Fibroblast of skin of abdomen (primary cell): ENCODE measurements at regions not wholly inside any gene's neighbourhood (a gene's known extent, or its start where the extent isn't known, plus 50 kb on each side); places are given as distances from the start of the nearest gene placed in this dataset.
"Not testable (repeated sequence)": the region's sequence is repeated elsewhere in the genome, so short reads cannot be mapped to it uniquely, and the experiment has no call there.

Experiments used
- DNase-seq: peaks from one replicate; pipeline ENCODE4 v3.0.0-alpha.2; 2013

DNA sequence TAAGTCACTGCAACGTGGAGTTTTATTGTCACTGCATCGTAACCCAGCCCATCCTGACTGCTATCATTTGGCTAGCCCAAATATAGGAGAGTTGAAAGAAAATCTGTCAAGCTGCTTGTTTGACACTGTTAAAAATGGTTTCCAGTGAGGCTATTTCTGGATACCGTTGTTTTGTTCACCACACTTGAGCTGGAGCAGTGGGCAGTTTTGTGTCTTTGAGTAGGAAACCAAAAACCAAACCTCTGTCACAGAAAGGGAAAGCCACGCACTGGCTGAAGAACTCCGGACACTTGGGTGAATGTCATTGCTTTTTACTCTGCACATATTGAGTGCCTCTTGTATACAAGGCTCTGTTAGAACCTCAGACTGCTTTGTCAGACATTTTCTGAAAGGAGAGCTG, 446.4 kb upstream of the CFAP20DC start:
- no peak for DNase-seq

DNA sequence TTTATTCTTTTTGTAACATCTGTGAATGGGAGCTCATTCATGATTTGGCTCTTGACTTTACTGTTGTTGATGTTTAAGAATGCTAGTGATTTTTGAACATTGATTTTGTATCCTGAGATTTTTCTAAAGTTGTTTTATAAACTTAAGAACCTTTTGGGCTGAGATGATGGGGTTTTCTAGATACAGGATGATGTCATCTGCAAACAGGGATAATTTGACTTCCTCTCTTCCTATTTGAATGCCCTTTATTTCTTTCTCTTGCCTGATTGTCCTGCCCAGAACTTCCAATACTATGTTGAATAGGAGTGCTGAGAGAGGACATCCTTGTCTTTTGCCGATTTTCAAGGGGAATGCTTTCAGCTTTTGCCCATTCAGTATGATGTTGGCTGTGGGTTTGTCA, 445.1 kb upstream of the CFAP20DC start:
- not testable (repeated sequence) for DNase-seq

DNA sequence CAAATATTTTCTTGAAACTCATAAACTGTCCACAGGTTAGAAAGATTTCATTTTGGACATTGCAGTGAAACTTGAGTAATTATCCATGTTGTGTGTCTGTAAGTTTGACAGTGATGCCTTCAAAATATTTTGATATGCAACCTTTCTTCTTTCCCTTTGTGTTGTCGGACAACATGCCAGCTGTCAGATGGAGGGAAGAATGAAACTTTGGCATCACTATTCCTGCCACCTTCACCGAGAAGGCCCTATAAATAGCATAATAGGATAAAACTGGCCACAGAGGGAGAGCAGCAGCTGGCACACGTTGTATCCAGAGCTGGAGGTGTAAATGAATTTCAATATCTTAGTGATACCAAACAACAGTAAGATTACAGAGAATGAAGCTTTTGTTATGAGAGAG, 436.7 kb upstream of the CFAP20DC start:
- DNase-seq: no peak

DNA sequence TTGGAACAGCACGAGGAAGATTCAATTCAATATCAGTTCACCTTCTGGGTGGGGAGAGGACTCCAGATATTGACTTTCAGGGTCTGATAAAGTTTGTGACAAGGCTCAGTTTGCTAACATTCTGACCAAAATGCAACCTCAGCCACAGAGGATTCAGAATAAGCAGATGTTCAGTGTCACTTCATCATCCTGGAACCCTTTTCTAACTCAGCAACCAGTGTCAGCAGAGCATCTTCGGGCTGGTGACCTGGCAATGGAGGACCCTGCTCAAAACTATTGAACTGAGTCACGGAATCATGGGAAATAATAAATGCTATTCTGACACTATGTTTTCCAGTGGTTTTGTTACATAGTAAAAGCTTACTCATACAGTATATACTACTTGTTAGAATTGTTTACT, 433.4 kb upstream of the CFAP20DC start:
- DNase-seq: no peak

DNA sequence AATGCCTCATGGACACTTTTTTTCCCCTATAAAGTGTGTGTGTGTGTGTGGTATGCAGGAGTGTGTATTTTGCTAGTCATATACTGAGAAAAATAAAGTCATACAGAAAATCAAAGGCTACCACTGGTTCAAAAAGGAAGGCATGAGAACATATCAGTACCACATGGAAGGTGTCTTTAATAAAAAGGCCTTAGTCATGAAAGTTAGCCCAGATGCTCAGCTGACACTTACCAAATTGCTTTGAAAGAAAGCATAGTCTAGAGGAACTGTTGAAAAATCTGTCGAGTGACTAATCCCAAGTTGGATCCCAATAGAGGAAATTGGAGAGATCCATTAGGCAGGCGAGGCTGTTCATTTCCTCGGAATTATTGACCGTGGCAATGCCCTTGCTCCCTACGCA, 432.9 kb upstream of the CFAP20DC start:
- peak; percentile 62 for DNase-seq

DNA sequence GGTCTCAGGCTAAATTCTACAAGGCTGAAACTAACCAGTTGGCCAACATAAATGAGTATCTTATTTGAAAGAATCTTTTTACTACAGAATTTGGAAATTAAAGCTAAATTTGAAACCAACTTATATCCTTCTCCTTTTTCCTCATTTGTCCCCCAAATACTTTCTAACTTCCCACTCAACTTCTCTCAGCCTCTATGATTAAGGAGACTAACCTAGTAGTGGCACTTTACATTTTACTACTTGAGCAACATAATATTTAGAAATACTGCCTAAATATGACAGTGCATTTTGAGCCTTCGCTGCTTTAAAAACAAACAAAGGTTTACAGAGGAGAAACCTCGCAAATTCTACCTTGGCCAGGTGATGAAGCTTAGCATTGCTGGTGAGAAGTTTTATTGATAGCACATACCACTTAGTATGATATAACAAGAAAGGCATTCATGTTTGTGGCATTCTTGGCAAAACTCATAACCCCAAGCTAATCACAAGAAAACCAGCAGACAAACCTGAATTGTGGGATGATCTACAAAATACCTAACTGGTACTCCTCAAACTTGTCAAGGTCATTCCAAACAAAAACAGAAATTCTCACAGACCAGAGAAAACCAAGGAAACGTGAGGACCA, 432.1 kb upstream of the CFAP20DC start:
- peak; percentile 25 for DNase-seq

DNA sequence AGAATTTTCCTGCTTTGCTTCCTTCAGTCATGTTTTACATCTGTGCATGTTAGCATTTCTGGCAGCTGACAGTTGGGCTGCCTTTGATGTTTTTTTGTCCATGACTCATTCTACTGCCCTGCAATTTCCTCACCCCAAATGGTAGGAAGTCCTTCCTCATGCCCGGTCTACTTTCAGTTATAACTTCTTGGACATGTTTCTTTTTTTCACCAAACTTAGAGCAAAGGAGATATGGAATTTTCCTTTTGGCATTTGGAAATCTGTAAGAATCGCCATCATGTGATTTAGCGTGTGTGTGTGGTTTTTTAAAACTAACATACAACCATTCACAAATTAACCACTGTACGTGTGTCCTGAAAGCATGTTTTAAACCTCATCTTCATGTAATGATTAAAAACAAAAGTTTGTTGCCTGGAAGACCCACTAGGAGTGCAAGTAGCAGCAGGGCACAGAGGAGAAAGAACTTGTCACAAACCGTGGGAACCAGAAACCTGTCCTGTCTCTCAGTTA, 430.7 kb upstream of the CFAP20DC start:
- peak; percentile 82 for DNase-seq

DNA sequence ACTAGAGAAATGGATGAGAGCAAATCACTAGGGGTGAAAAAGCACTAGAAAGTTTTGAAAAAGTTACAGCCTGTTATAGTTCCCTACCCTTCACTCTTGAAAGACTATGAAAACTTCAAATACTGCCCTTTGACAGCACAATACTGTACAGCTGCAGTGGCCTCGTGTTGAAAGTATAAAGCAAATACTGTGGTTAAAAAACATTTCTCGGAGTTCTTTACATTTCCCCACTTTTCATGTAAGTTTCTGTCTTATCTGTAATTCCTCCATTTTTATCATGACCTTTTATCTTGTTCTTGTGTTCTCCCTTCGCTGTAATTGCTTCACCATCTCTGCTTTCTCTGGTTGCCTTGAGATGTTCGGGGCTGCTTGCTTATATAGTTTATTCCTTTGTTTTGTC, 423.8 kb upstream of the CFAP20DC start:
- DNase-seq: no peak

DNA sequence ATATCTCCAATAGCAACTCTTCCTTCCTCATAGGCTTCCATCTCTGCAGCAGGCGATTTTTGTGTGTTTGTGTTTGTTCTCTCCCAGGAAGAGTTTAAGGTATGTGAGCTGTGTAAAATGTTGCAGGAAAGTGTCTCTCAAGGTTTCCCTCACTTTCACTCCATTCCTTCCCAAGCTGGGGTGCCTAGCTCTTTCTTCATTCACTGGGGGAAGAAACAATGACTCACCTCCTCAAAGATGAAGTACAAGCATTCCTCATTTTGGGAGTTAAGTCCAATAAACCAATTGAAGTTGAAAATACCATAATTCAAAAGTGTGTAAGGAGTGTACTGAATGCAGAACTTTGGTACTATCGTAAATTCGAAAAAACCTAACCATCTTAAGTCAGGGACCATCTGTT, 422.7 kb upstream of the CFAP20DC start:
- DNase-seq: peak; percentile 35

DNA sequence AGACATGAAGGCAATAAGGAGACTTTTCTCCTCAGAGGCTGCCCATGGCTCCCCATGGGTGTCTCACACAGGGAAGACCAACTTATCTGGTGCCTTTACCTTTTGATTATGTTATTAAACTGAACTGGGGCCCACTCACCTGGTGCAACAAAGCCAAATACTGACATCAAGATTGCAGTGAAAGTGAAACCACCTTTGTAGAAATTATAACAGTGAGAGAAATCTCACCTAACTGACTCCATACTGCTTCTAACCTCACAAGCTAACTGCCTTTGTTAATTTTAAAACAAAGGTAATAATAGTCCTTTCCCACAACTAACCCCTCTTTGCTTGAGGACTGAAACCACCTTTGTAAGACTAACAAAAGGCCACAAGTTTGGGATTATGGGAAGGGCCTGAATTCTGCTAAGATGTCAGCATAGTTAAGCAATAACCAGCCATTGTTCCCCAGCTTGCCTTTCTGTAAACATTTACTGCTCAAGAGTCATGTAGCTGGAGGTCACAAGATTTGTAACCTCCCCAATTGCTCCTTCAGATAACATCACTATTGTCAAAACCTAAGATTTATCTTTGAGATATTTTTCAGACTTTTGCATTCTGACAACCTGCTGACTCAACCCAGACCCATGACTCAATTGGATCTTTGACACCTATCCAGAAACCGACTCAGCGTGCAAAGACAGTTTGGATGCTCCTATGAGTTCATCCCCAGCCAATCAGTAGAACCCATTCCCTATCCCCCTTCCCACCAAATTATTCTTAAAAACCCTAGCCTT, 420.3 kb upstream of the CFAP20DC start:
- DNase-seq: peak; percentile 12

DNA sequence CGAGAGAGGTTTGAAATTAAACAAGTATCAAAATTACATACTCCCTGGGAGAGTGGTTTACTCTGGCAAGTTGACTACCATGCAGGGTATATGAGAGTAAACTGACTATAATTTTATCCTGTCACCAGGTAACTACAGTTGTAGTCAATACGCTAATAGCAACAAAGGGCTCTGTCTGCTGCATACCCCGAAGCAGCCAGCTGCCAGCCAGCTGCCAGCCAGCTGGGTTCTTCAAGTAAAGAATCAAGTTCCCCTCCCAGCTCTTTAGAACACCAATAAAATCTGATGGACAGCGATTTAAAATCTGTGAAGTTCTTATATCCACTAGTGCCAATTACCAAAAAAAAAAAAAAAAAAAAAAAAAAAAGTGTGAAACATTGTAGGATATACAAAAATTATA, 417.7 kb upstream of the CFAP20DC start:
- no peak for DNase-seq

DNA sequence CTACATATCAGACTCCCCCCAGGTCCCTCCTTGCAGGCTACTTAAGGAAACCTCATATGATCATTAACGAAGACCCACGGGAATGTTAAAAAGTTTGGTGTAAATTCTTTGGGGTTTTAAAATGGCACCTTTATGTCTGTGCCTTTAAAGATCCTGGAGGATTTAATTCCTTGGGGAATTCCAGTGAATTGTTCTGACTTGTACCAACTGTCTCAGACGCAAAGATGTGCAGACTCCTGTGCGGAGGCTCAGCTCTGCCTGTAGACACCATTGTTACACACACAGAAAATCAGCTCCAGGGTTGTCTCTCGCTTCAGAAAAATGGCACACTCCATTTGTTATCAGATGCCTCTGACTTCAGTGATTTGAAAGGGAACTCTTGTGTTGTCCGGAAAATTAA, 414.4 kb upstream of the CFAP20DC start:
- DNase-seq: no peak

DNA sequence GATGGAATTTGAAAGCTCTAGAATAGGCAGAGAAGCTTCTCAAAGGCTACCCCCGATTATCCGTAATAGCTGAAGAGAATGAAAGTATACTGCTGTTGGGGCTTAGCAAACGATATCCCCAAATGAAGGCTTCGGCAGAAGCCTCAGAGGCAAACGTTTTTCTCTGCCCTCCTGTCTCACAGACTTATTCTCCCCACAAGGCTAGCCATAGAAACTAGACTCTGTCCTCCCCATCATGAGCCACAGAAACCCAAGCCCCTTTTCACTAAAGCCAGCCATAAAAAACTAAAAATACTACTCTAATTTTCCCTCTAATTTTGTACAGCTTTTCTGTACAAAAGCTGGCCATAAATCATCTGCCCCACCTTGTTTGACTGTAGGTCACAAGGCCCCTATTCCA, 413.4 kb upstream of the CFAP20DC start:
- DNase-seq: no peak

DNA sequence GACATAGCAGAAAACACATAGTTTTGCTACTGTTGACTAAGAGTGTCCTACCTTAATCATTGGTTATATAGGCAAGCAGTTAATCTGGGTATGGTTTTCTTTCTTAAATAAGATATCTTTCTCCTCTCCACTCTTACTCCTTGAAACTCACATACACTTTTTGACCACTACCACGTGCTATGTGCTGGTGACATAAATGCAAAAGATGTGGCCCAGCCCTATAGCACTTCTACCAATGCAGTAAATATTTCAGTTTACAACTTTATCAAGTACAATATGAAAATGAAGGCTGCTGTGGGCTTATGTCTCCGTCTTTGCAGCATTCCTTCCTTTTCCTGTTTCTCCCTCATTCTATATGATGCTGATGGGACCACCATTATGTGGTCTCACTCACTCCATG, 410.2 kb upstream of the CFAP20DC start:
- no peak for DNase-seq

DNA sequence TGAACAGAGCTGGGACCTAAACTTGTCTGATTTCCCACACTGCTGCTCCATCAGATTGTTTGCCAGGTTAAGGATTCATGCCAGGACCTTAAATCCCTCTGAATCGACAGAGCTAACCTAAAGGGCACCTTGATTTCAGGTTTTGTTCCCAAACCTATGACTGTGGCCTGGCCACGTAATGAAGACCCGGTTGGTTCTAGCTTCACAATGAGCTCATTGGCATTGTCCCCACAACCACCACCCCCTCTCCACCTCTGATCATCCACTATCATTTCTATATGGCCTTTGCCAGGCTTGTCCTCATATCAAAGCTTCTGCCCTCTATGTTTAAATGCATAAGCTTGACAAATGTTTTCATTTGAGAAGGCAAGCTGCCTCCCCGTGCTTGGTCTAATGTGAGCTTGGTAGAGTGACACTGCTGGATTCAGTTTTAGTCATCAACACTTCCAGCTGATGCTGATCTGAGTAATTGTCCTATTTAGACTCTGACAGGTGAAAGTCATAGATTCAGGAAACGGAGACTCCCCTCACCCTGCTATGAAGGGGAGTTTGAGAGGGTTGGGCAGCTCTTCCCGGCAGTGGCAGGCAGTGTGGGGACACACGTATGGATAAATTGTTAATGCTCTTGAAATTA, 407.1 kb upstream of the CFAP20DC start:
- no peak for DNase-seq

DNA sequence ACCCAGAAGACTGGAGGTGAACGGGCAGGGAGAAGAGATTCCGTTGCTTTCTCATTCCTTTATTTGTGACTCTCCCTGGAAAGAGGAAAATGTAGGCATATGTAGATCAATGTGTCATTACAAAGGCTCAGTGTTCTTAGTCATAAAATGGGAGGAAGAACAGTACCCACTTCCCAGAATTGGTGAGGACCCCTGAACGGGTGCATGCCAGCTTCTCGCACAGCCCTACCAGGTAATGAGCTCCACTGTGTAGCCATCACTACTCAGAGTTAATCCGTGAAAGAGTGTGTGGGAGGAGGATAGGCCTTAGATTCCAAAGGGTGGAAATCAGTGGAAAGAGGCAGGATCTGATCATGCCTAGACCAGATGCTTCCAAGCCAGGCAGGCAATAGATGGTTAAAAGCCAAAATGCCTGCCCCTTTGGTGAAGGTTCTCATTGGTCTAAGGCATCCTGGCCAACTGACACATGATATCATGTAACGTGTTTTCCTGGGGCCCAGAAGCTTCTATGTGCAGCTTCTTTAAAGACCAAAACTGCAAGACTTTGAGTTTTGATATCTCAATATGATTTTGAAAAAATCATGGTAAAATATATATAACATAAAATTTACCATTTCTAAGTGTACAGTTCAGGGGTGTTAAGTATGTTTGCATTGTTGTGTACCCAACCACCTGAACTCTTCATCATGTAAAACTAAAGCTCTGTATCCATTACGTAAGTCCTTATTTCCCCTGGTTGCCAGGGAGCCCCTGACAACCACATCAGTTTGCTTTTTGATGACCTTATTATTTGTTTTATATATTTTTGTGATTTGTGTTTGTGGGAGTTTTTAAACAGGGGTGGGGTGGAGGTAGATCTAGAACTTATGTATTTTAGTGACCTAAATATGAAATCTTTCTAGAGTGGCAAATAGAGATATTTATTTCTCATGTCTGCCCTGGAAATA, 402.2 kb upstream of the CFAP20DC start:
- no peak for DNase-seq

DNA sequence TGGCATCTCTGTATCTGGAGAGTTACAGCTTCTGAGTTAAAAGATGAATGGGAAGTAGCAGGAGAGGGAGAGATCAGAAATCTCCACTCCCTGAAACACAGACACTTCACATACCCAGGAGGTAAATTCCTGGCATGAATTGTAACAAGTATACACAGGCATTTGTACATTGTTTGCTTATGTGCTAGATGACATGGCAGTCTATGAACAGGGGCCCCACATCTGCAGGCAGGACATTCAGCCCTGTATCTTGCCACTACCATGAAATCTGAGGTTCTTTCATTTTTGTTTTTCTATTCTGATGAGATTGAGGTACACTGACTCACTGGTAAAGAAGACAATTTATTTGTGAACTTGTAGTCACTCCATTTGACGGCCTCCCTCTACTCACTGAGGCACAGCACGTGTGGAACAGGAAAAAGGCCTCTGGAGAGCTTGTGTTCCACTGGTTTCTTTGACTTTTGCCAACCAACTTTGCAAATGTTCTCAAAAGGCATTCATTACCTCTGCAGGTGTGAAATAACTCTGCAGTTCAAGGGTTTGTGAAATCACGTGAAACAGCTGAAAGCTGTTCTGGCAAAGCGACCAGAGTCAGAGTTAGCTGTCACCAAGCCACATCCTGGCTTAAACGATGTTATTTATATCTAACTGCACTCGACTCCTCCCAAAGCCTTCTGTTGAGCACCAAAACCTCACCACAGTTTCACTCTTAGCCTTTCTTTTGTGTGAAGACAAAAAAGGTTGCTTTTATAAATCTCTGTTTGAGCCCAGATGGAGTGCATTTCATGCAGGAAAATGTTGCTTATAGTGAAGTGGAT, 401.3 kb upstream of the CFAP20DC start:
- DNase-seq: no peak

DNA sequence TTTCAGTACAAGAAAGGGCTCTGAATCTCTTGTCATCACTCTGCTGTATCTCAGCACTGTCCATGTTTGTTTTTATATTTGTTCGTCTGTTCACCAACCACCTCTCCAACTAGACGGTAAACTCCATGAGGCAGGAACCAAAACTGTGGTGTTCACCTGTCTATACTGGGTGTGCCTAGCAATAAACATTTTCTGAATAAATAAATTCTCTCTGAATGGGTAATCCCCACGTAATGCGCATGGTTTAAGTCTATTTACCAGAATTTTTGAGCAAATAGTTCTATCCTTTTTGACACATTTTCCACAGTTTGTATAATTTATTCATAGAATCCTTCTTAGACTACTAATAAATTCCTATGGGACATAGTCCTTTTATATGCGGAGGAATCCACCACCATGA, 400.6 kb upstream of the CFAP20DC start:
- no peak for DNase-seq

DNA sequence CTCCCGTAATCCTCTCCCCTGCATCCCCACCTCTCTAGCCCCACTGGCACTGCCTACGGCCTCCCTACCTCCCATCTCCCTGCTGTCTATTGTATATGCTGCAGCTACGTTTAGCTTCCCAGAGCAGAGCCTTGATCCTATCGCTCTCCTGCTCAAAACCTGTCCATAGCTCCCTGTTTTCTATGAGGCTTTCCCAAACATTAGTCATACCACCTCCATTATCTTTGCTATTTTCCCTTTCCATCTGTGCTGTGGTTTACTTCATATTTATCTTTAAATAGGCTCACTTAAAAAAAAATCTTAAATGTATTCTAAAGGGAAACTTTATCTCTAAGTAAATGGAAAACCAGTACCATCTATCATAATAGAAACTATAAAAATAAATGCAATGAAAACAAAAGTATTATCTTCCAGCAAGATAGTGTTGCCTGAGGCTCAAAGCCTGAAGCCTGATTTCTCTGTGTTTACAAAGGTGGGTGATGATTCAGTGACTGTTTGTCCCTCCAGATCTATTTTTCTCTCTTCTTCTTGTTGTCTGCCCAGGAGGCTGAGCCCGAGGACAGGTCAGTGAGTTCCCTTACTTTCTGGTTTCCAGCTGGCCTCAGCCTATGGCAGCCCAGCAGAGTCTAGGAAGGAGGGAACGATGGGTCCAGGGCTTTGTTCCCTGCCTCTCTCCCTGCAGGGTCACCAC, 397.1 kb upstream of the CFAP20DC start:
- no peak for DNase-seq

DNA sequence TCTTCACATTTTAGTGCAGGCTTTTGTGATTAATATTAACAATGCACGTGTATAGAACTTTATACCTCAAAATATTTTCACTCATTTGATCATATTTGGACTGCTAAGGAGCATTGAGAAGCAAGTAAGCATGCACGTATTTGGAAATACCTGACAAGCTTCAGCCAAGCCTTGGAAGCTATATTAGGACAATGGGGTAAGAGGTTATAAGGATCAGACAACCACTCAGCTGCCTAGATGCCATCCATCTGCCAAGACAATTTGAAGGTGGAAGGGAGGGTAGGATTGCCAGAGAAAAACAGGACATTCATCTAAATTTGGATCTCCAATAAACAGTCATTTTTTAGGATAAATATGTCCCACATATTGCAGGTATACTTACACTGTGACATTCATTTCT, 394.9 kb upstream of the CFAP20DC start:
- no peak for DNase-seq

DNA sequence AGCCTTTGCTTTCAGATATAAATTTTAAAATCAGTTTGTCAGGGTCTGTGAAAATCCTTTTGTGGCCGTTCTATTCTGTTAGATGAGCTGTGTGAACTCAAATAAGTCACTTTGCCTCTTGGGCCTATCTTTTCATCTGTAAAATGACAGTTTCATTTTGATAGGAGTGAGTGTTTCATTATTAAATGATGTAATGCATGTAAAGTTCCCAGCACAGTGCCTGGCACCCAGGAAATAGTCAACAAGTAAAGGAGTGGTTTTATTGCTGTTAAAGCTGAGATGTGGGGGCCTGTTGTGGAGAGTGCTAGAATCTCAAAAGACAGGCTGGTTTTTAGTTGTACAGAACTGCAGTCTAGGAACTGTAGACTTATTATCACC, 394.5 kb upstream of the CFAP20DC start:
- DNase-seq: no peak
